ENCODE measurements at regions not wholly inside any gene's neighbourhood (a gene's known extent, or its start where the extent isn't known, plus 50 kb on each side); places are given as distances from the start of the nearest gene placed in this dataset.
"Not testable (repeated sequence)": the region's sequence is repeated elsewhere in the genome, so short reads cannot be mapped to it uniquely, and the experiment has no call there.

DNA sequence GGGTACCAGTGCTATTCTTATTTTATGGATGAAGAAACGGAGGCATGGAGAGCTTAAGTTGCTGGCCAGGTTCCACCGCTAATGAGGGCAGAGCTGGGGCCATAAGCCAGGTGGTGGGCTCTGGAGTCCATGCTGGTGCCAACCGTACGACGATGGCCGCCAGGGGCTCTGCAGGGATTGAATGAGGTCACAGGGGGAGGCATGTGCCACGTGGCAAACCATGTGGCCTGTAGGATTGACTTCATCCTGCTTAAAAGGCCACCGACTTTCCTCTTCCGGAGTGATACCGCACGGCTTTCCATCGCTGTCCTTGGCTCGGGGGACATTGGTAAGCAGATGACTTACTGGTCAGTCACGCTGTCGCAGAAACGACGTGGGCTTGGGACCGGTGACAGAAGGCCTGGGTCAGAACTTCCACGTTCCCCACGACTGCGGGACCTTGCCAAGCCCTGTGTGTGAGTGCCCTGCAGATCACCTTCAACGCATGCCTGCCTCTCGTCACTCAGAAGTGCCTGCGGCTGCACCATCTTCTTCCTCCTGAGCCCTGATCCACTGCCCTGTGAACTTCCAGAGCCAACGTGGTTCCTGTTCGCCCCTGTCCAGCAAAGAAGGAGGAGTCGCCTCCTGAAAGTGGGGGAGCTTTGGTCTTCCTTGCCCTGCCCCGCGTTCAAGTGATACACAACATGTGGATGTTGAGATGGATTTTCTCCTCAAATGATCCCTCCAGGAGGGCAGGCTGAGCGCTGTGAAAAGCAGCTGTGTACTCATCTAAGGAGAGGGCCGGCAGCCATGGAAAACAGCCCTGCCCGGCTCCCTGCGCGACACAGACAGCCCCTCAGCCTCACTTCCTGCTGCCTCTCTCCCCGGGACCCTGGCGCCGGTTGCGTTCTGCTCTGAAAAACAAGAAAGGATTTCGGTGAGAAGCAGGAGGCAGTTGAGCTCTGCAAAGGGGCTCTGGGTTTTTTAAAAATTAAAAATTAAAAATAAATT, 176.7 kb downstream of the C16orf95 start:
- no peak for DNase-seq (ENCODE audit: low spot score)
- FAIRE-seq = no peak

DNA sequence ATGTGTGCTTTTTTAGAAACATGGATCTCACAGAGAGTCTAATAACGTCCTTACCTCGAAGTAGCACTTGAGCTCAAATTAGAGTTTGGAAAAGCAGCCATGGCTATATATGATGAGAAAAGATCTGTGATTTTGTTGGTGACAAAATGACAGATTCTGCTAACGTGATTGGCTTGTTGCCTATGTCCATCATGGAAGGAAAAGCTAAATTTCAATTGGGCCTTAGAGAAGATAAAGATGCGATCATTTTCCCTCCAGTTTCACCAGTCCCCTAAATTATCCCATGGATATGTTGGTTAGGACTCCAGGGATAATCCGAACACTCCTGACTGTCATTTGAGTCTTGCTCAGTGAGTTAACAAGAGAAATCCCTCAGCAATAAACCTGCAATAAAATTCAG, 175.8 kb downstream of the C16orf95 start:
- DNase-seq (ENCODE audit: low spot score) = no peak
- FAIRE-seq = no peak

DNA sequence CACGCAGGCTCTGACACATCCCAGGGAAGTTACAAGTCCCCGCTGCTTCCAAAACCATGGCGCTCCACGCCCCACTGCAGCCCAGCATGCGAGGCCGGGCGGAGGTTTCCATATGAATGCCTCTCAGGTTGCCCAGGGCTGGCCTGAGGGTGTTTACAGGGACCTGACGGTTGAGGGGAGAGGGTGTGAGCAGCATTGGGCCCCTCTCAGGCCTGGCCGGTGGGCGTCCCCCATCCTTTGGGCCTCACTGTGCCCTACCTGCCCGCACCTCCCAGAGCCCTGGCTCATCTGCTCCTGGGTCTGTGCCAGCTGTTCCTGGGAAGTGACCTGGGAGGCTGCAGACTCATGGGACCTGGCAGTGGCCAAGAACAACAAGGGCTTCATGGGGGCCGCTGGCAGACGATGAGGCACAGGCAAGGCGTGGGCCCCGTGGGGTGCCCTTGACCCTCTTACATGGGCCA, 173.5 kb downstream of the C16orf95 start:
- FAIRE-seq = no peak
- DNase-seq (ENCODE audit: low spot score) = no peak

DNA sequence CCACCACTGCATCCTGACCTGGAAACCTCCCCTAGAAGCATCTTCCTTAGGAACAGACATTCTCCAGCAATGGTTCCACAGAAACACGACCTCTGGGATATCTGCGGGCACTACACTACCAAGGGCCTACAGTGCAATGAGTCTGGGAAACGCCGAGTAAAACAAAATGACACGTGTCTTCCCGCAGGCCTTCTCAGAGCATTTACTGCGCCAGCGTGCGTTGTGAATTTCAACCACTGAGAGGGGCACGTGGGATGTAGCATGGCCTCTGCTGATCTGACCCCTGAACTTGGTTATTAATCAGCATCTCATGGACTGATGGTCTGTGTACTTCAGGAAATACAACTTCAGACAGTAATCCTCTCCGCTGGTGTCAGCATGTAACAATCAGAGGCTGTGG, 173.0 kb downstream of the C16orf95 start:
- DNase-seq (ENCODE audit: low spot score) (no peak), FAIRE-seq (no peak)

DNA sequence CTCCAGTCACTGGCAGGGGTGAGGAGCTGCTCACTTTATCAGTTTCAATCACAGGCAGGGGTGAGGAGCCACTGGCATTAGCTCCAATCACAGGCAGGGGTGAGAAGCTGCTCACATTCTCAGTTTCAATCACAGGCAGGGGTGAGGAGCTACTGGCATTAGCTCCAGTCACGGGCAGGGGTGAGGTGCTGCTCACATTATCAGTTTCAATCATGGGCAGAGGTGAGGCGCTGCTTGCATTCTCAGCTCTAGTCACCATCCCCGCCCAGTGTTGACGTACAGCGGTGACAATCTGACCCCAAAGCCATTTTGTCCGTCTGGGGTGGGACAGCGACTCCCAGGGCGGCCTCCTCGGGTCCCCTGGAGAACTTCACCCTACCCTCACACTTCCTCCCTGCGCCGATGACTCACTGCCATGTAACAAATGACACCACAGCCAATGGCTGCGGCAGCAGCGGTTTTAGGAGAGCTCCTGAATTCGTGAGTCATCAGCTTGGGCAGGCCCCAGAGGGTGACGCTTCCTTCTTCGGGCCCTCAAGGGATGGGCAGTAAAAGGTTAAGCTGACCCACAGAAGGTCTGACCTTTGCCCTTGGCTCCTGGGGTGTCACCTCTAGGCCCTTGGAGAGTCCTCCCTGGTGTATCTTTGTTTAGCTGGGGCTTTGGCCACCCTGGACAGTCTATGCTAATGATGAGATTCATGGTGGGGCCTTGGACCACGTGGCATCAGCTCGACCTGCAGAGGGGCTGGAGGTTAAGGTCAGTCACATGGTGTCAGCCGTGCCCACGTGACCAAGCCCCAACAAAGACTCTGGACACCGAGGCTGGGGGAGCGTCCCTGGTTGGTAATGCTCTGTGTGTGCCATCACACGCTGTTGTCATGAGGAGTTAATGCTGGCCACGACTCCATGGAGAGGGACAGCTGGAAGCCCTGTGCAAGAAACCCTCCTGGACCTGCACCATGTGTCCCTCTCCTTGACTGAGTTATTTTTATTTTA, 171.7 kb downstream of the C16orf95 start:
- FAIRE-seq (peak; percentile 77), DNase-seq (ENCODE audit: low spot score) (peak; percentile 89)

DNA sequence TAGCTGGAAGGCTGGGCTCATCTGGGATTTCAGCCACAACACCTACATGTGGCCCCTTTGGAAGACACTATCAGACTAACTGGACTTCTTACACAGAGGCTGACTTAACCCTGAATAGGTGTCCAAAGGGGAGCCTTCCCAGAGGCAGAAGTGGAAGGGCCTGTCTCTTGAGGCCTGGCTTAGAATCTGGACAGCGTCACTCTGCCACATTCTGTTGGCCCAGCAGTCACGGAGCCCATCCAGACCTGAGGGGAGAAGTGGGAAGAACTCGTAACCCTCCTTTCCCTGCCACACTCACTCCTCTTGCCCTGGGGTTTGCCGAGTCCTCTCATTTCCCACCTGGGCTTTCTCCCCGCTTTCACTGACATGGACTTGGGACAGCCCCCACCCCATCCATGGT, 170.5 kb downstream of the C16orf95 start:
- DNase-seq (ENCODE audit: low spot score) = no peak
- FAIRE-seq = no peak

DNA sequence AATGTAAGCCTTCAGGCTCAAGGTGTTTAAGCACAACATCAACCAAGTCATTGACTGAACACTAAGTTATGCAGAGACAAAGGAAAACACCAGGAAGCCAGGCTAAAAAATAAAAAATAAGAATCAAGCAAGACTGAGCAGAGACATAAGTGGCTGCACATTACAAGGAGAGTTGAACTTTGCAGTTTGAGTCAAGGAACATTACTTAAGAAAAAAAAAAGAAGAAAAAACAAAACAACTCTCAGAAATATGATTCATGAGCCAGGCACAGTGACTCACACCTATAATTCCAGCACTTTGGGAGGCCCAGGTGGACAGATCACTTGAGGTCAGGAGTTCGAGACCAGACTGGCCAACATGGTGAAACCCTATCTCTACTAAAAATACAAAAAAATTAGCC, 168.1 kb downstream of the C16orf95 start:
- DNase-seq (ENCODE audit: low spot score) (no peak), FAIRE-seq (no peak)

DNA sequence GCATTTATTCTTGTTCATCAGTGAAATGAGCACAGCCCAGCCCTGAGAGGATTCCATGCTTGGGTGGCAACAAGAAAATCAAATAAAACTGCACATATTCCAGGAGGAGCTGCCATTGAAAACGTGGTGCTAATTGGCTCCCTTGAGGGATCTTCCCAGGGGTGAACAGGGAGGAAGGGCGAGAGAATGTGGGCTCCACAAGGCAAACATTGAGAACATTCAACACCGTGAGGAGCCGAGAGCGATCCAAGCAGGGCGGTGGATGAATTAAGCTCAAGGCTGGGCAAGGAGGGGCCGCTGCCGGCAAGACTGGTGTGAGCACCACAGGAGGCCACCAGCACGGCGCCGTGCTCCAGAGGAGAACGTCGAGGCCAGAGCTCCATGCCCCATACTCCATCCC, 166.9 kb downstream of the C16orf95 start:
- FAIRE-seq (no peak), DNase-seq (ENCODE audit: low spot score) (no peak)

DNA sequence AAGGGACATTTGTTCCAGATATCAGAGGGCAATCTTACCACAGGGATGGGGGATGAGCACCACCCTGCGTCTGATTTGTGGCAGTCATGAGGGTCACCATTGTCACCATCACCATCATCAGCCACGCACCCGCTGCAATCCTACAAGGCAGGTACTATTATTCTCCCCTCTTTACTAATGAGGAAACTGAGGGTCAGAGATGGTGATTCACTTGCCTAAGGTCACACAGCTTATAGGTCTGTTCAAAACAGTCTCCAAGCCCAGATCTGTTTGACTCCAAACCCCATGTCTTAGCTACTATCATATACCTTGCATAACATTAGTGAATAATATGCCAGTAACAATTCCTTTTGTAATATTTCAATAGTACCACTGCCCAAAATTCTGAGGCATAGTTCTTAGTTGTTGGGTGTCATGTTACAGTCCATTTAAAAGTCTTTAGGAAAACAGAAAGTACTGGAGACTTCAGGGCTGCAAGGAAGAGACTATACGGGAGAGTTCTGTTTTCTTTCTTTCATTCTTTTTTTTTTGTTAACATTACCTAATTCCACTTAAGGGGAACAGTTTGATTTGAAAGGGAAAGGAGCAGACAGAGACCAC, 166.4 kb downstream of the C16orf95 start:
- FAIRE-seq = no peak
- no peak for DNase-seq (ENCODE audit: low spot score)

DNA sequence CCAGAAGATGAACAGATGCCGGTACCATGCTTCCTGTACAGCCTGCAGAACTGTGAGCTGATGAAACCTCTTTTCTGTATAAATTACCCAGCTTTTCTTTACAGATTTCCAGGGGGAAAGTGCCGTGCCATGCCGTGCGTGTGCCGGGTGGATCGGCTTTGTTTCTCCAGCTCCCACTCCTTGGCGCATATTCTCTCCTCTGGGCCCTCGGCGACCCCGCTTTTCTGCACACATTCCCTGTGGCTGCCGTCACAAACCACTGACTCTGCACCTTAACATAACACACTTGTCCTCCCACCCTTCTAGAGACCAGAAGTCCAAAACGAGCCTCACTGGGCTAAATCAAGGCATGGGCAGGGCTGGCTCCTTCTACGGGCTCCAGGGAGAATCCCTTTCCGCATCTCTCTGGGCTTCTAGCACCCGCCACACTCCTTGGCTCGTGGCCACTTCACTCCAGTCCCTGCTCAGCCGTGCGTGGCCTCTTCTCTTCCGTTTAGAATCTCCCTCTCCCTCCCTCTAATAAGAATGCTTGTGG, 164.9 kb downstream of the C16orf95 start:
- DNase-seq (ENCODE audit: low spot score) (no peak), FAIRE-seq (no peak)

DNA sequence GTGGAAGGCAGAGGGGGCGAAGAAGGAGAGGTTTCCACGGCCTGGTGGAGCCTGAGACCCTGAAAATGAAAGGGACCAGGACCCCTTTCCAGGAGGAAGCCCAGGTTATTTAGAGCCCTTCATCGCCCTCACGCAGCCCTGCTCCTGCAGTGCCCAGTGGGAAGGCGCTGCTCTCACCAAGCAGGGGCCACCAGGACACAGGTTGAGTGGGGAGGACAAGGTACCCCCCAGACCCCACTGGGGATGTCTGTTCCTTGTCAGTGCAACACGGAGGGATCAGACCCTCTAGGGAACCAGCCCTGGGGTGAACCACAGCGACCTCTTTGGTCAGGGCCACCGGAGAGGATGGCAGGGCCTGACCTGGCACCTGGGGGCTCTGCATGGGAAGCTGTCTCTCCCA, 163.9 kb downstream of the C16orf95 start:
- FAIRE-seq = no peak

DNA sequence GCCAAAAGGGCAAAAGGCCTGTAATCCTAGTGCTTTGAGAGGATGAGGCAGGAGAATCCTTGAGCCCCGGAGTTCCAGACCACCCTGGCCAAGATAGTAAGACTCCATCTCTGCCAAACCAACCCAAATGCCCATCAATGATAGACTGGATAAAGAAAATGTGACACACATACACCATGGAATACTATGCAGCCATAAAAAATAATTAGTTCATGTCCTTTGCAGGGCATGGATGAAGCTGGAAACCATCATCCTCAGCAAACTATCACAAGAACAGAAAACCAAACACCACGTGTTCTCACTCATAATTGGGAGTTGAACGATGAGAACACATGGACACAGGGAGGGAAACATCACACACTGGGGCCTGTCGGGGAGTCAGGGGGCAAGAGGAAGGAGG, 161.9 kb downstream of the C16orf95 start:
- FAIRE-seq = not testable (repeated sequence)

More for the DNA sequence above, 163.9 kb downstream of the C16orf95 start:
- no peak for DNase-seq (ENCODE audit: low spot score)

DNA sequence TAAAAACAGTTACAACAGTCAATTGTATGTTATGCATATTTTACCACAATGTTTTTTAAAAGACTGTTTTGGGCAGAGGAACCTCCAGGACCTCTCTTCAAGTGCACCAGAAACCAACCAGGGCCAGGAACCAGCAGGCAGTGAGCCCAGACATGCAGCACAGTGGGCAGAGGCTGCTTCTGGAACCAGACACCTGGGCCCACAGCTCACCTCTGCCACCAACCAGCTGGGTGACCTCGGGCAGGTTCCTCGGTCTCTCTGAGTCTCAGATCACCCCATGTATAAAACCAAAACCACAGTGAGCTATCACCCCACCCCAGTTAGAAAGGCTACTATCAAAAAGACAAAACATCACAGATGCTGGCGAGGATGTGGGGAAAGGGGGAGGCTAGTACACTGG, 161.0 kb downstream of the C16orf95 start:
- FAIRE-seq (no peak), DNase-seq (ENCODE audit: low spot score) (no peak)

More for the DNA sequence above, 161.9 kb downstream of the C16orf95 start:
- not testable (repeated sequence) for DNase-seq (ENCODE audit: low spot score)

DNA sequence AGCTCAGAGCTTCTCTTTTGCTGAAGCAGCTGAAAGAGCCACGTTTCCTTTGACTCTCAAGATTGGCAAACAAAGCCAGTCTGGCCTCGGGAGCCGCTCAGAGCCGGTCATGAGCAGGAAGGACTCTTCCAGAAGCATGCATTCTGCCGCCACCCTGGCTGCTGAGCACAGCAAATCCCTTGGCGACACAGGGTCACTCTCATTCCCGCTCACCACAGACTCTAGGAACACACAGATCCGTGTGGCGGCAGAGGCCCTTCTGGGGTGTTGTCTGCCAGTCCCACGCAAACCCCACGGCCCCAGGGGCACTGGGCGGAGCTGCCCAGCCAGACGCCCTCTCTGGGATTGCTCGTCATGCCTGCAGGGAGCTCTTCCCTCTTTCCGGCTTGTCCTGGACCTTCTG, 157.0 kb downstream of the C16orf95 start:
- FAIRE-seq (no peak), DNase-seq (ENCODE audit: low spot score) (no peak)

DNA sequence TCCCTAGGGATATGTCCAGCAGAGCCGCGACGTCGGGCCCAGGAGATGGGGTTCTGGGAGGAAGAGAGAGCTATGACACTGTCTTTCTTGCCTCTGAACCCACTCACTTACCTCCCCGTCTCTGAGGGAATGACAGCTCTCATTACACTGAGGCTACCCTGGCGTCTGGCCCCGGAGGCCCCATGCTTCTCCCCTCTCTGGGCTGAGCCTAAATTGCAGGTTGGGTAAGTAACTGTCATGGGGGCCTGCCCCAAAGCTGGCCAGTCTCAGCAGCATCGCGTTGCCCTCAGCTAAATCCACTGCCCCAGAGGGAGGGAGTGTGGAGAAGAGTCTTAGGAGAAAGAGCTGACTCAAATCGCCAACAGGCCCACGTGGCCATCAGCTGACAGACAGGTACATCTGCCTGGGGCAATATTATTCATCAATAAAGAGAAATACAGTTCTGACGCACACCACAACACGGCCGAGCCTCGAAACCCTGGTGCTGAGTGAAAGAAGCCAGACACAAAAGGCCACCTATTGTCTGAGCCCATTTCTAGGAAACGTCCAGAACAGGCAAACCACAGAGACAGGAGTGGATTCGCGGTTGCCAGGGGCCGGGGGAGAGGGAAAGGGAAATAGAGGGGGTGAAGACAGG, 156.4 kb downstream of the C16orf95 start:
- DNase-seq (ENCODE audit: low spot score) (no peak), FAIRE-seq (no peak)

DNA sequence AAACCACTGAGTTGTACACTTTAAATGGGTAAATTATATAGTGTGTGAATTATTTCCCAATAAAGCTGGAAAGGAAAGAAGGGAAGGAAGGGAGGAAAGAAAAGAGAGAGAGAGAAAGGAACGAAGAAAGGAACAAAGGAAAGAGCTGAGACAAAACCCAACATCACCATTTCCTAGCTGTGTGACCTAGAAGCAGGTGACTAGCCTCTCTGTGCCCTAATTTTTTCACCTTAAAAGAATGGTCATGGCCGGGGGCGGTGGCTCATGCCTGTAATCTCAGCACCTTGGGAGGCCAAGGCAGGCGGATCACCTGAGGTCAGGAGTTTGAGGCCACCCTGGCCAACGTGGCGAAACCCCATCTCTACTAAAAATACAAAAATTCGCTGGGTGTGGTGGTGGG, 155.8 kb downstream of the C16orf95 start:
- not testable (repeated sequence) for DNase-seq (ENCODE audit: low spot score); FAIRE-seq

DNA sequence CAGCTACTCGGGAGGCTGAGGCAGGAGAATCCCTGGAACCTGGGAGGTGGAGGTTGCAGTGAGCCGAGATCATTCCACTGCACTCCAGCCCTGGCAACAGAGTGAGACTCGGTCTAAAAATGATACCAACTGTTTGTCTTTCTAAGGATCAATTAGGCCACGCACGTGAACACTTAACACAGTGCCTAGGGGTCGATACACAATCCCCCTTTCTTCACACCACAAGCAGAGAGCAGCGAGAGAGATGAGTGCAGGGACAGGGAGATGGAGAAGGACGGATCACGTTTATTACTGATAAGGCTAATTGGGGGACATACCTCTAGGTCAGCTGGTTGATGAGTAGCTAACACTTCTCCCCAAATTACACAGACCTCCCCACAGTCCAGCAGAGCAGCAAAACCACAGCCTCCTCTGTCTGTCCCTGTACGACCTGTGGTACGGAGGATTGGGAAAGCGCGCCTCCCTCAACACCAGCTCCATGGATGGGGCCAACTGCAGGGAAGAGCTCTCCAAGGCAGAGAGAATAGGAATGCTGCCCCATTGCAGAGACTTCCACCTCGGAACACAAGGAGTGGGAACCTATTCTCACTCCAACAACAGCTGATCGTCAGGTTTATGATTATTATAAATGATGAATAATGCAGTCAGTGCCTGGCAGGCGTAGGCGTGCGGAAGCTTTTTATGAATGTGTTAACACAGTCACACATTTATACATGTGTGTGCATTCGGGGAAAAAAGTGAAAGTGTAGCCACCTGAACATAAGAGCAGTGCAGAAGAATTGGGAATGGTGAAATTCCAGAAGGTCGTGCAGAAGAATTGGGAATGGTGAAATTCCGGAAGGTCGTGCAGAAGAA, 155.1 kb downstream of the C16orf95 start:
- DNase-seq (ENCODE audit: low spot score) = no peak
- no peak for FAIRE-seq

DNA sequence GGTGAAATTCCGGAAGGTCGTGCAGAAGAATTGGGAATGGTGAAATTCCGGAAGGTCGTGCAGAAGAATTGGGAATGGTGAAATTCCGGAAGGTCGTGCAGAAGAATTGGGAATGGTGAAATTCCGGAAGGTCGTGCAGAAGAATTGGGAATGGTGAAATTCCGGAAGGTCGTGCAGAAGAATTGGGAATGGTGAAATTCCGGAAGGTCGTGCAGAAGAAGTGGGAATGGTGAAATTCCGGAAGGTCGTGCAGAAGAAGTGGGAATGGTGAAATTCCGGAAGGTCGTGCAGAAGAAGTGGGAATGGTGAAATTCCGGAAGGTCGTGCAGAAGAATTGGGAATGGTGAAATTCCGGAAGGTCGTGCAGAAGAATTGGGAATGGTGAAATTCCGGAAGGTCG, 154.4 kb downstream of the C16orf95 start:
- not testable (repeated sequence) for FAIRE-seq

DNA sequence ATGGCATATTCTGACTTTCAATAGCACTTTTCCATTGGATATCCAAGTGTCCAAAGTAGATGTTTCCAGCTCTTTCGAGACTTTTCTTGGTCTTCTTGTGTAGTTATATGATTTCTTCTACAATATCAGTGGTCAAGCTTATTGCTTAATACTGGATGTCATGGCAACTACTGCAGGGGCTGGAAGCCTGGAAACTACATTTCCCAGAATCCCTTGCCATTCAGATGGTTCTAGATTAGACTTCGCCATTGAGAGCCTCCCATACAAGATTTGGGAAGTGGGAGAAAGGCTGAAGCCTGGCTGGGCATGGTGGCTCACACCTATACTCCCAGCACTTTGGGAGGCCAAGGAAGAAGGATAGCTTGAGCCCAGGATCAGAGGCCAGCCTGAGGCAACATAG, 153.6 kb downstream of the C16orf95 start:
- FAIRE-seq = no peak
- no peak for DNase-seq (ENCODE audit: low spot score)

More for the DNA sequence above, 154.4 kb downstream of the C16orf95 start:
- DNase-seq (ENCODE audit: low spot score) = not testable (repeated sequence)

DNA sequence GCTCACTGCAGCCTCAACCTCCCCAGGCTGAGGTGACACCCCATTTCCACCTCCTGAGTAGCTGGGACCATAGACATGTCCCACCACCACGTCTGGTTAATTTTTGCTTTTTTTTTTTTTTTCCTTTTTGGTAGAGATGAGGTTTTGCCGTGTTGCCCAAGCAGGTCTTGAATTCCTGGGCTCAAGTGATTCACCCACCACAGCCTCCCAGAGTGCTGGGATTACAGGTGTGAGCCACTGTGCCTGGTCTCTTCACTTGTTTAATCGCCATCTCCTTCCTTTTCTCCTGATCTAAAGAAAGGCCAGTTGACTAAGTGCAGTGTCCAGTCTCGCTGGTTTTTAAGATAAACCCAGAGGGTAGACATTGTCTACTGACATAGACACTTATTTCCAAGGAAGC, 152.0 kb downstream of the C16orf95 start:
- FAIRE-seq (no peak), DNase-seq (ENCODE audit: low spot score) (no peak)
